GM12874 (cell line): ENCODE measurements at regions not wholly inside any gene's neighbourhood (a gene's known extent, or its start where the extent isn't known, plus 50 kb on each side); places are given as distances from the start of the nearest gene placed in this dataset.

Source experiments
- TF ChIP-seq, protein P1 (sequence below): IDR thresholded peaks from 2 replicates; pipeline ENCODE4 v1.5.1; 2011; ENCODE audit warnings: low read depth, mild to moderate bottlenecking, control low read depth, low read length, moderate library complexity; ENCODE audit not compliant: insufficient read depth

DNA sequence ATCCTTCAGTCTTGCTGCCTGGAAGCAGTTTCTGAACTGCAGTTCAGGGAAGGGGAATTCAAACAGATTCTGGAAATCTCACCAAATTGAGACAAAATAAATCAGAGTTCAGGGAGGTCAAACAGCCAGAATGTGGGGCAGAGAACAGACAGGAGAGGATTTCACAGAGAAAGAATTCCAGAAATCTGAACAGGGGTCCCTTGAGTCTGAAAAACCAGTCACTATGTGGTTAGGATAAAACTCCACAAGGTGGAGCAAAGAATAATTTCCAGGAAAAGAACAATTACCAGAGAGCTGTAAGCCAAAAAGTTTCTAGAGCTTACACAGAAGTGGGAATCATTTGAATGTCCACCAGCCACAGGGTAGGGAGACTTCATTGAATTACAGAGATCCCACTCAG lies 84.7 kb downstream of the URB2 start:
- TF ChIP-seq, protein P1, sequence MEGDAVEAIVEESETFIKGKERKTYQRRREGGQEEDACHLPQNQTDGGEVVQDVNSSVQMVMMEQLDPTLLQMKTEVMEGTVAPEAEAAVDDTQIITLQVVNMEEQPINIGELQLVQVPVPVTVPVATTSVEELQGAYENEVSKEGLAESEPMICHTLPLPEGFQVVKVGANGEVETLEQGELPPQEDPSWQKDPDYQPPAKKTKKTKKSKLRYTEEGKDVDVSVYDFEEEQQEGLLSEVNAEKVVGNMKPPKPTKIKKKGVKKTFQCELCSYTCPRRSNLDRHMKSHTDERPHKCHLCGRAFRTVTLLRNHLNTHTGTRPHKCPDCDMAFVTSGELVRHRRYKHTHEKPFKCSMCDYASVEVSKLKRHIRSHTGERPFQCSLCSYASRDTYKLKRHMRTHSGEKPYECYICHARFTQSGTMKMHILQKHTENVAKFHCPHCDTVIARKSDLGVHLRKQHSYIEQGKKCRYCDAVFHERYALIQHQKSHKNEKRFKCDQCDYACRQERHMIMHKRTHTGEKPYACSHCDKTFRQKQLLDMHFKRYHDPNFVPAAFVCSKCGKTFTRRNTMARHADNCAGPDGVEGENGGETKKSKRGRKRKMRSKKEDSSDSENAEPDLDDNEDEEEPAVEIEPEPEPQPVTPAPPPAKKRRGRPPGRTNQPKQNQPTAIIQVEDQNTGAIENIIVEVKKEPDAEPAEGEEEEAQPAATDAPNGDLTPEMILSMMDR: no peak

DNA sequence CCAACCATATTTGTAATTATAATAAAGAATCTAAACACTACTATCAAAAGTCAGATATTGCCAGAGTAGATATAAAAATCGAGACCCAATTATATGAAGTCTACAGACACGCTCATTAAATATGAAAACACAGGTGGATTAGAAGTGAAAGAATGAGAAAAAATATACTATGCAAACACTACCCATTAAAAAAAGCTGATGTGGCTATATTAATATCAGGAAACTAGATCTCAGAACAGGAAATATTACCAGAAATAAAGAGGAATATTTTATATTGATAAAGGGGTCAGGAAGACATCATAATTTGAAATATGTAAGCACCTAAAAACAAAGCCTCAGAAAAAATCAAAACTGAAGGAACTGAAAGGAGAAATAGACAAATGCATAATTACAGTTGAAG lies 88.3 kb downstream of the URB2 start:
- TF ChIP-seq, protein P1: no peak

DNA sequence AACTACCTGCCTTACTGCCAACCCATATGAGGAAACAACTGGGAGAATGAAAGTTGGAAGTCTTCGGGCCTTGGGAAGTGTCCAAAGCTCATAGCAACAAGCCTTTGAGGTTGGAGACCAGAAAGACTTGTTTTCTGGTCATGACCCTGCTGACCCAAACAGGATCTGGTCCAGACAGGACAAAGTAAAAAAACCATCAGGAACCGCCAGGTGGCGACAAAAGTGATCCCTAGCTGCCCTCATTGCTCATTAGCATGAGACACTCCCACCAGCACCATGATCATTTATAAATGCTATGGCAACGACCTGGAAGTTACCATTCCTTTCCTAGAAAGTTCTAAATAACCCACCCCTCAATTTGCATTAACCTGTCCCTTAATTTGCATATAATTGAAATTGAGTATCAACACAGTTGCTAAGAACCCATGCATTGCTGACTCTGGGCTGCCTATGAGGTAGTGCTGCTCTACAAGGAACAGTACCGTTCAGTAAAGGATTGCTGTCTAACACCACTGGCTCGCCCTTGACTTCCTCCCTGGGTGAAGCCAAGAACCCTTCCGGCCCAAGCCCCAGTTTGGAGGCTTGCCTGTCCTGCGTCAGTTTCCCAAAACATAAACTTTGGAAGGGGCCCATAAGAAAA lies 89.0 kb downstream of the URB2 start:
- TF ChIP-seq, protein P1: peak; percentile 70

DNA sequence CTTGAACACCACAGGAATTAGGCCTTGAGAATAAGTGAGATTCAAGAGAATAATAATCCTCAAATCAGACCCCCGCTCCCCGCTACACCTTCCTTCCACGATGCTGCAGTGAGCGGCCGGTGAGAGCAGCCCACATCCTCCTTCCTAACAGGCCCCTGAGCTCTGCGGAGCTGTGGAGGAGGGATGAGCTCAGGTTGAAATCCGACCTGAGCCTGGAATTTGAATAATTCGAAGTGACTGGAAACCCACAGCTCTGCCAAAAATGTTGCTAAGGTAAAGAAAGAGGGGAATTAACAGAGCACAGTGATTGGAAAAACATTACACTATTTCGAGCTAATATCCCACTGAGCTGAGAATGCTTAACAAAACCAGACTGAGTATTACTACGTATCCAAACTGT lies 90.0 kb downstream of the URB2 start:
- TF ChIP-seq, protein P1: no peak

DNA sequence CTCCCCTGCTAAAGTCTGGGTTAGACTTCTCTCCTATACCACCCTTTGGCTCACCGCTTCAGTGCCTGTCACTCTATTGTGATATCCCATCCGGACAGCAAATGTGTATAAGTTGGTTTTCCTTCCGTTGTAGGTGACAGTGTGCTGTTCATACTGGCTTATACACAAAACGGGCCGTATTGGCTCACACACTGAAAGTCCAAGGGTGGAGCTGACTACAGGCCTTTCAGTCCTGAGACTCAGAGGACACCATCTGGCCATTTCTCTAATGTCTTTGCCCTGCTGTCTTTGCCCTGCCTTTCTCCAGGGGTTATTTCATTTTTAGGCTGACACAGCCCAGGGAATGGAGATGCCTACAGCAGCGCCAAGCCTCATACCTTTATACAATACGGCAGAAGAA lies 90.7 kb downstream of the URB2 start:
- TF ChIP-seq, protein P1: no peak

DNA sequence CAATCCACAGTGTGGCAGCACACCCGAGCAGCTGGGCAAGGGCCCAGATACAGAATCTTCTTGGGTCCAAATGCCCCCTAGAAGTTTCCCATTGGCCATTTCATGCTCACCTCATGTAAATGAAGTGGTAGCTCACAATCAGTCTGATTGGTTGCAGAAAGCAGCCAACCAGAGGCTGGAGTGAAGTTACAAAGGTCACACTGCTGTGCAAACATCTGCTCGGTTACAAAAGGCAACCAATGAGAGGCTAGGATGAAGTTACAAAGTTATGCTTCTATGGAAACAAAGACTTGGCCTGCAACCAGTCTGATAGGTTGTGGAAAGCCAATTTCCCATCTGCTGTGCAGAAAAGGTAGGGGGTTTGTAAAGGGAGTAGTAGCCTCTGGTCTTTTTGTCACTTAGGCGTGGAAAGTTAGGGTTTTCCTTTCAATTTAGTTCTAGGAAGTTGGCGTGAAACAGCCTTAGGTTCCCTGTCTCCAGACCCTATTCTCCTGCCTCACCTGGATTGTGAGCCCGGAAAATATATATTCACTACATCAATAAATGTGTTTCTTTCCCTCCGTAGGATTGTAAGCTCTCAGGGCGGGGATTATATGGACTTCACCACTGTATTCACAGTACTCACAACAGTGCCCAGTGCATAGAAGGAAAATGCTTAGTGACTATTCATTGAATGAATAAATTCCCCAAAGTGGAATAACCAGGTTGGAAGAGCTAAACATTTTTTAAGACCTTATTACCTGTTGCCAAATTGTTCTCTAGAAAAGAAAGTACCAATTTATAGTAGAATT lies 91.9 kb downstream of the URB2 start:
- TF ChIP-seq, protein P1: no peak

DNA sequence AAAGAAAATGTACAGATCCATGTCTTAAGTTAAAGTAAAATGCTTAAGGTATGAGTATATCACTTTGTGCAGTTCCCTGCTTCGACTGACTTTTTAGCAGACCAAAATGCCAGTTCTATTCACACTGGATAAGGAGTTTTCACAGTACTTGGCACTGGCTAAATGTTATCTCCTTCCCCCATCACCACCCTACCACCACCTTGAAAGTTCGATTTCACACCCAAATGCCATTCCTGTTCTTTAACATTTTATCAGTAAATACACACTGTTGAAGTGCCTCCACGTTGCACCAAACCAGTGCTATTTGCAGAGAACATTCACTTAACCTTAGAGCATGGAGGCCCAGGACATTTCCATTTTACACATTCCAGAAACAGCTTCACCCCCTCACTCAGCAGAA lies 100.0 kb downstream of the URB2 start:
- TF ChIP-seq, protein P1: no peak
